ENCODE measurements at regions not wholly inside any gene's neighbourhood (a gene's known extent, or its start where the extent isn't known, plus 50 kb on each side); places are given as distances from the start of the nearest gene placed in this dataset.

- Histone ChIP-seq H3K27ac (peak overlapping the region; percentile 8), H3K4me3 (ENCODE audit: low read depth, low read length) (no peak overlapping the region), H3K36me3 (replicated peaks) (no peaks in the 10 kb centered on the region), H3K27me3 (replicated peaks) (no peaks in the 10 kb centered on the region)
- DNase-seq, result peak; percentile 76
- in situ Hi-C loops (cut with HindIII; ENCODE audit: low pct_ligation_motif_present, low sequenced_read_pairs), result no loop called here
- TF ChIP-seq CTCF (IDR thresholded peaks at IDR 0.05; ENCODE audit: low read depth, low read length, missing control alignments), result peak; percentile 25
These were observed 367.1 kb downstream of the ZEB2 start for GRCh38 chr2:144152817-144153271.

- no peak for TF ChIP-seq CTCF (IDR thresholded peaks at IDR 0.05; ENCODE audit: low read depth, low read length, missing control alignments)
These were observed 368.1 kb downstream of the ZEB2 start for GRCh38 chr2:144151851-144152250.

GRCh38 chr2:144151405-144151804 lies 368.5 kb downstream of the ZEB2 start:
- no peaks in the 10 kb centered on the region for H3K36me3 ChIP-seq (replicated peaks)

More at GRCh38 chr2:144151851-144152250, 368.1 kb downstream of the ZEB2 start:
- in situ Hi-C loops (cut with HindIII; ENCODE audit: low pct_ligation_motif_present, low sequenced_read_pairs), result no loop called here
- Histone ChIP-seq H3K27ac (no peak overlapping the region), H3K36me3 (replicated peaks) (no peaks in the 10 kb centered on the region), H3K4me3 (ENCODE audit: low read depth, low read length) (no peak overlapping the region), H3K27me3 (replicated peaks) (no peaks in the 10 kb centered on the region)
- no peak for DNase-seq

GRCh38 chr2:144147356-144147755 lies 372.6 kb downstream of the ZEB2 start:
- no peaks in the 10 kb centered on the region for H3K36me3 ChIP-seq (replicated peaks)
- H3K4me3 ChIP-seq (ENCODE audit: low read depth, low read length), result no peak overlapping the region
- H3K27me3 ChIP-seq (replicated peaks), result no peaks in the 10 kb centered on the region
- no peak overlapping the region for H3K27ac ChIP-seq
- DNase-seq, result no peak
- no peak for TF ChIP-seq CTCF (IDR thresholded peaks at IDR 0.05; ENCODE audit: low read depth, low read length, missing control alignments)
- in situ Hi-C loops (cut with HindIII; ENCODE audit: low pct_ligation_motif_present, low sequenced_read_pairs), result no loop called here

More at GRCh38 chr2:144151405-144151804, 368.5 kb downstream of the ZEB2 start:
- TF ChIP-seq CTCF (IDR thresholded peaks at IDR 0.05; ENCODE audit: low read depth, low read length, missing control alignments), result no peak
- no peak overlapping the region for H3K27ac ChIP-seq
- in situ Hi-C loops (cut with HindIII; ENCODE audit: low pct_ligation_motif_present, low sequenced_read_pairs), result no loop called here
- no peak for DNase-seq
- H3K27me3 ChIP-seq (replicated peaks), result no peaks in the 10 kb centered on the region
- no peak overlapping the region for H3K4me3 ChIP-seq (ENCODE audit: low read depth, low read length)

- Histone ChIP-seq H3K4me3 (ENCODE audit: low read depth, low read length) (no peak overlapping the region), H3K27me3 (replicated peaks) (no peaks in the 10 kb centered on the region), H3K36me3 (replicated peaks) (no peaks in the 10 kb centered on the region), H3K27ac (no peak overlapping the region)
- no peak for TF ChIP-seq CTCF (IDR thresholded peaks at IDR 0.05; ENCODE audit: low read depth, low read length, missing control alignments)
- in situ Hi-C loops (cut with HindIII; ENCODE audit: low pct_ligation_motif_present, low sequenced_read_pairs), result no loop called here
- DNase-seq, result no peak
These were observed 373.0 kb downstream of the ZEB2 start for GRCh38 chr2:144146876-144147275.

GRCh38 chr2:144146076-144146475 lies 373.8 kb downstream of the ZEB2 start:
- Histone ChIP-seq H3K36me3 (replicated peaks) (no peaks in the 10 kb centered on the region), H3K27me3 (replicated peaks) (no peaks in the 10 kb centered on the region), H3K4me3 (ENCODE audit: low read depth, low read length) (no peak overlapping the region), H3K27ac (no peak overlapping the region)
- no peak for TF ChIP-seq CTCF (IDR thresholded peaks at IDR 0.05; ENCODE audit: low read depth, low read length, missing control alignments)
- in situ Hi-C loops (cut with HindIII; ENCODE audit: low pct_ligation_motif_present, low sequenced_read_pairs), result no loop called here
- DNase-seq, result no peak

All from brain microvascular endothelial cell (primary cell).